GM13976 (cell line): ENCODE measurements at regions not wholly inside any gene's neighbourhood (a gene's known extent, or its start where the extent isn't known, plus 50 kb on each side); places are given as distances from the start of the nearest gene placed in this dataset.

Experiments used
- DNase-seq: peaks from one replicate; pipeline ENCODE4 v3.0.0; 2012; ENCODE audit warnings: low spot score
- CTCF ChIP-seq: IDR thresholded peaks from 2 replicates; pipeline ENCODE4 v1.5.1; 2012; ENCODE audit warnings: borderline replicate concordance, mild to moderate bottlenecking; ENCODE audit not compliant: insufficient read depth; ENCODE audit errors: extremely low read depth, missing control alignments, control extremely low read depth
- in situ Hi-C: fragments of 300-500 bp; cut with MboI; formaldehyde crosslinking; loops from one replicate; pipeline ENCODE4 v1.12.0; 2022; ENCODE audit warnings: low sequenced_read_pairs, mixed read lengths, inconsistent platforms; ENCODE audit not compliant: unreplicated experiment

GRCh38 chr9:88799541-88800328 lies 191.5 kb upstream of the S1PR3 start:
- in situ Hi-C loops, result no loop called here
- no peak for TF ChIP-seq CTCF
- no peak for DNase-seq

GRCh38 chr9:88800329-88800682 lies 191.0 kb upstream of the S1PR3 start:
- DNase-seq, result no peak
- in situ Hi-C loops, result no loop called here
- TF ChIP-seq CTCF, result no peak

GRCh38 chr9:88801214-88801796 lies 190.0 kb upstream of the S1PR3 start:
- DNase-seq, result no peak
- in situ Hi-C loops, result no loop called here
- TF ChIP-seq CTCF, result no peak

GRCh38 chr9:88802533-88802932 lies 188.7 kb upstream of the S1PR3 start:
- in situ Hi-C loops, result no loop called here
- no peak for DNase-seq
- no peak for TF ChIP-seq CTCF

GRCh38 chr9:88803546-88804253 lies 187.6 kb upstream of the S1PR3 start:
- no peak for DNase-seq
- in situ Hi-C loops, result no loop called here
- TF ChIP-seq CTCF, result no peak

- no peak for DNase-seq
- in situ Hi-C loops, result no loop called here
- no peak for TF ChIP-seq CTCF
These were observed 187.0 kb upstream of the S1PR3 start for GRCh38 chr9:88804254-88804596.
